Mesodermal cell (in vitro differentiated cells): ENCODE measurements at regions not wholly inside any gene's neighbourhood (a gene's known extent, or its start where the extent isn't known, plus 50 kb on each side); places are given as distances from the start of the nearest gene placed in this dataset.

Experiments used
- H3K27ac ChIP-seq: 2 replicates; pipeline ENCODE4 v1.7.0; 2013; ENCODE audit warnings: mild to moderate bottlenecking, low read depth, low read length, moderate library complexity; ENCODE audit not compliant: severe bottlenecking
- H3K36me3 ChIP-seq: 2 replicates; pipeline ENCODE4 v1.7.1; 2013; ENCODE audit warnings: mild to moderate bottlenecking, low read length, moderate library complexity; ENCODE audit not compliant: control insufficient read depth, insufficient read depth
- H3K4me1 ChIP-seq: one replicate; pipeline ENCODE4 v1.7.1; 2013; ENCODE audit warnings: mild to moderate bottlenecking, low read length; ENCODE audit not compliant: insufficient read depth, control insufficient read depth, poor library complexity, severe bottlenecking
- H3K4me3 ChIP-seq: 2 replicates; pipeline ENCODE4 v1.7.0; 2013; ENCODE audit warnings: low read length, control low read depth, mild to moderate bottlenecking; ENCODE audit not compliant: insufficient read depth, poor library complexity, severe bottlenecking; ENCODE audit errors: extremely low read depth
- H3K9me3 ChIP-seq: 2 replicates; pipeline ENCODE4 v1.7.1; 2013; ENCODE audit warnings: mild to moderate bottlenecking, low read length, moderate library complexity; ENCODE audit not compliant: control insufficient read depth
- WGBS, 2 experiments: methylation state at CpG; one replicate each; pipeline ENCODE4 v1.1.5; 2013; ENCODE audit warnings: missing lambda C conversion rate in 2 of 2; ENCODE audit not compliant: insufficient coverage in 2 of 2; 5-methylcytosine and 5-hydroxymethylcytosine counted together

DNA sequence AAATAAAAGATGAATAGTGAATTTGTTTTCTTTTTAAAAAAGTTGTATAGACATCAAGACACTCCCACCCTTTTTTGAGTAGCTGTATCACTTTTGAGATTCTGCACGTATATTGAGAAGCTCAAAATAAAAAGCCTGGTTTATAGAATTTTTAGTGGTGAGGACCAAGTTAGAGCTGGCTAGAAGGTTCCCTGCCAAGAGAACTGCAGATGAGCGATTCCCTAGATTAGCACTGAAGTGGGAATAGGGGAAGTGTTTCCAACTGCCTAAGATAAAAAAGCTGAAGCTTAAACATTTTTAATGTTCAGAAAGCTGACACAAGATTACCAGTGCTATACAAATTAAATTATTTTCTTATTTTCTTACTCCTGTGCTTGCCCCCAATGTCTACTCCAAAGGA is 135.7 kb upstream of the TMEM229A start:
- no peaks in the 10 kb centered on the region for H3K4me1 ChIP-seq
- H3K9me3 ChIP-seq, result no peaks in the 10 kb centered on the region
- no peak overlapping the region for H3K4me3 ChIP-seq
- no peaks in the 10 kb centered on the region for H3K36me3 ChIP-seq
- H3K27ac ChIP-seq, result no peak overlapping the region
- 83 to 94% methylated on average over 1 to 2 of the region's 2 CpGs for WGBS, 2 experiments

- H3K27ac ChIP-seq, result no peak overlapping the region
- no peaks in the 10 kb centered on the region for H3K4me1 ChIP-seq
- no peak overlapping the region for H3K4me3 ChIP-seq
- H3K9me3 ChIP-seq, result no peaks in the 10 kb centered on the region
- H3K36me3 ChIP-seq, result no peaks in the 10 kb centered on the region
Observed at GRCh38 chr7:124162667-124163066, 129.8 kb upstream of the TMEM229A start.

DNA sequence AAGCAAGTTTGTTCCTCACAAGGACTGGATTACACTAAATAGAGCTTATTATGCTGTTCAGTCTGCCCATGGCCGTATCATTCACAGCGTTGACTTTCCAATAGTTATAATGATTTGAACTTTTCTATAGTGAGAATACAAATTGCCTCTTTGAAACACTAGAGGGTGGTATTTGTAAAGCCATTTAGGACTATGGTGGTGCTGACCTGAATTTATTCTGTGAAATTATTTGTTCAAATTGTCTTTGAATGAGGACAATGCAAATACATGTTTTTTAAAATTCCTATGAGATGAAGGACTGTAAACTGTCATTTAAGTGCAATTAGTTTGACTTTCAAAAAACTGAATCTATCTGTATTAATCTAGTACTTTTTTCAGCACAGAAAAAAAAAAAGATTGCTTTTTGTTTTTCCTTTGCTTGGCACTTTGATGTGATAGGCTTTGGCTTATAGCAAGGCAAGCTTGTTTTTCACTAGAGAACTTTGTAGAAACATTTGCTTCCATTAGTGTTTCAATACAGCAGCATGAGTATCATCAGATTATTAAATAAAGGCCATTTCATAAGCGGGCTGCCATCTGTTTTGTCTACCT is 122.7 kb upstream of the TMEM229A start:
- WGBS, 2 experiments, result no CpG with 5 or more reads among the region's 3 CpGs
- H3K4me3 ChIP-seq, result no peak overlapping the region
- no peak overlapping the region for H3K27ac ChIP-seq
- no peaks in the 10 kb centered on the region for H3K9me3 ChIP-seq
- no peaks in the 10 kb centered on the region for H3K4me1 ChIP-seq
- no peaks in the 10 kb centered on the region for H3K36me3 ChIP-seq

- 86 to 100% methylated on average over 1 of the region's 1 CpG for WGBS, 2 experiments
- Histone ChIP-seq H3K4me1 (no peaks in the 10 kb centered on the region), H3K4me3 (no peak overlapping the region), H3K36me3 (no peaks in the 10 kb centered on the region), H3K9me3 (no peaks in the 10 kb centered on the region), H3K27ac (peak overlapping the region; percentile 37)
Observed at GRCh38 chr7:124152859-124153692, 120.2 kb upstream of the TMEM229A start.

DNA sequence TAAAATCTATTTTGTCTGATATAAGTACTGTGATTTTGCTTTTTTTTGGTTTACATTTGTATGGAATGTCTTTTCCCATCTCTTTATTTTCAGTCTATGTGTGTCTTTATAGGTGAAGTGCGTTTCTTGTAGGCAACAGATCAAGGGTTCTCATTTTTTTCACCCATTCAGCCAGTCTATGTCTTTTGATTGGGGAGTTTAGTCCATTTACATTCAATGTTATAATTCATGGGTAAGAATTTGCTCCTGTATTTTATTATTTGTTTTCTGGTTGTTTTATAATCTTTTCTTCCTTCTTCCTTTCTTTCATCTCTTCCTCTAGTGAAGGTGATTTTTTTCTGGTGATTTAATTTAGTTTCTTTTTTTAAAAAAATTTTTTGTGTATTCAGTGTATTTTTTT is 104.8 kb upstream of the TMEM229A start:
- Histone ChIP-seq H3K9me3 (no peaks in the 10 kb centered on the region), H3K4me1 (no peaks in the 10 kb centered on the region), H3K4me3 (no peak overlapping the region), H3K27ac (no peak overlapping the region), H3K36me3 (no peaks in the 10 kb centered on the region)
- WGBS, 2 experiments, result no CpG with 5 or more reads among the region's 1 CpG

DNA sequence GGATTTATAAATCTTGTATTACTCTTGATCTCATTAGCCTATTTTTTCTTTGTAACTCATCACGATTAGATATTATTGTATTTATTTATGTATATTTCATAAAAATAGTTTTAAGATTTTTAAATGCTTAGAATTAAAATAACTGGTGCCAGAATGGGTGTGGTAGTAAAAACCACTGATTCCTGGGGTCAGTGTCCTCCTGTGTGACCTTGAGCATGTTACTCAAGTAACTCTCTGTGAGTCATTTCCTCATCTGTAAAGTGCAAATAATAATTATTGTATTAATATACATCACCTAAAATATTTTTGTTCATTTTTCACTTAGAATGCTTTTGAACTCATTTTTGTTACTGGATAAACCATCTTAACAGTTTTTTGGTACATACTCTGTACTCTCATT is 91.3 kb upstream of the TMEM229A start:
- H3K36me3 ChIP-seq, result no peaks in the 10 kb centered on the region
- H3K4me1 ChIP-seq, result no peaks in the 10 kb centered on the region
- H3K27ac ChIP-seq, result no peak overlapping the region
- no CpG with 5 or more reads among the region's 1 CpG for WGBS, 2 experiments
- H3K4me3 ChIP-seq, result no peak overlapping the region
- no peaks in the 10 kb centered on the region for H3K9me3 ChIP-seq

GRCh38 chr7:124120911-124121310 is 88.0 kb upstream of the TMEM229A start:
- Histone ChIP-seq H3K27ac (no peak overlapping the region), H3K4me1 (no peaks in the 10 kb centered on the region), H3K36me3 (no peaks in the 10 kb centered on the region), H3K9me3 (peaks cover 4% of the 10 kb centered on the region), H3K4me3 (no peak overlapping the region)

DNA sequence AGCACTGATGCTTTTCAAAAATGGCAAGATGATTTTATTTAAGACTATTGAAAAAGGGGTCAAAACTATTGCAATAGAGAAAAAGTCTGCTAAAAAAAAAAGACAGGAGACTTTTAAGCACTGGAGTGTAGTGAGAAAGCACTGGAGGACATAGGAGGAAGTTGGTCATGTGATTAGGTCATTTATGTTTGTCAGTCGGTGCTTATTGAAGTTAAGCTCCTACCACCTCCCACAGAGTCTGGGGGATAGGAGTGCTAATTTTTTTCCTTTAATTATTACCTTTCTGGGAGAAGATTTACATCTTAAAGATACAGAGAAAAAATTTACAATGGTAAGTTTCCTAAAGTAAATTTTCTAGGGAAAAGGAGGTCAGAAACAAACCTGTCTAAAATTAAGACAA is 80.2 kb upstream of the TMEM229A start:
- Histone ChIP-seq H3K27ac (no peak overlapping the region), H3K4me1 (no peaks in the 10 kb centered on the region), H3K4me3 (no peak overlapping the region), H3K36me3 (no peaks in the 10 kb centered on the region), H3K9me3 (peaks cover 4% of the 10 kb centered on the region)
- WGBS, 2 experiments, result no CpG with 5 or more reads among the region's 1 CpG

GRCh38 chr7:124106575-124106974 is 73.7 kb upstream of the TMEM229A start:
- no peaks in the 10 kb centered on the region for H3K9me3 ChIP-seq
- no peaks in the 10 kb centered on the region for H3K4me1 ChIP-seq
- WGBS, 2 experiments, result 78 to 100% methylated on average over 1 of the region's 2 CpGs
- H3K4me3 ChIP-seq, result no peak overlapping the region
- H3K36me3 ChIP-seq, result no peaks in the 10 kb centered on the region
- no peak overlapping the region for H3K27ac ChIP-seq

- no peaks in the 10 kb centered on the region for H3K36me3 ChIP-seq
- H3K9me3 ChIP-seq, result no peaks in the 10 kb centered on the region
- no peaks in the 10 kb centered on the region for H3K4me1 ChIP-seq
- no peak overlapping the region for H3K27ac ChIP-seq
- H3K4me3 ChIP-seq, result no peak overlapping the region
- WGBS, 2 experiments, result 70% methylated on average over 2 of the region's 5 CpGs; no CpG with 5 or more reads in 1 of the 2 experiments
Observed at GRCh38 chr7:124101173-124101768, 68.4 kb upstream of the TMEM229A start.

- no peaks in the 10 kb centered on the region for H3K36me3 ChIP-seq
- no peaks in the 10 kb centered on the region for H3K9me3 ChIP-seq
- no peak overlapping the region for H3K27ac ChIP-seq
- no peaks in the 10 kb centered on the region for H3K4me1 ChIP-seq
- 90 to 100% methylated on average over 2 to 3 of the region's 3 CpGs for WGBS, 2 experiments
- no peak overlapping the region for H3K4me3 ChIP-seq
Observed at GRCh38 chr7:124100190-124100589, 67.3 kb upstream of the TMEM229A start.
